ENCODE measurements at regions not wholly inside any gene's neighbourhood (a gene's known extent, or its start where the extent isn't known, plus 50 kb on each side); places are given as distances from the start of the nearest gene placed in this dataset.

- no peak for TF ChIP-seq CTCF (IDR thresholded peaks at IDR 0.05)
- Mint-ChIP-seq H3K27ac (ENCODE audit: unreplicated experiment) (no peak overlapping the region), H3K4me3 (ENCODE audit: unreplicated experiment) (no peak overlapping the region), H3K27me3 (ENCODE audit: unreplicated experiment) (no peaks in the 10 kb centered on the region), H3K4me1 (ENCODE audit: unreplicated experiment) (peaks cover 3% of the 10 kb centered on the region), H3K36me3 (ENCODE audit: unreplicated experiment) (no peaks in the 10 kb centered on the region), H3K9me3 (ENCODE audit: unreplicated experiment) (peaks cover 3% of the 10 kb centered on the region)
- DNase-seq (ENCODE audit: extremely low spot score, unreplicated experiment), result no peak
These were observed 262.6 kb downstream of the MAF start for GRCh38 chr16:79337906-79338305.

- H3K36me3 Mint-ChIP-seq (ENCODE audit: unreplicated experiment), result no peaks in the 10 kb centered on the region
- no peak overlapping the region for H3K27ac Mint-ChIP-seq (ENCODE audit: unreplicated experiment)
- no peak for TF ChIP-seq CTCF (IDR thresholded peaks at IDR 0.05)
- peaks cover 3% of the 10 kb centered on the region for H3K9me3 Mint-ChIP-seq (ENCODE audit: unreplicated experiment)
- H3K27me3 Mint-ChIP-seq (ENCODE audit: unreplicated experiment), result no peaks in the 10 kb centered on the region
- H3K4me1 Mint-ChIP-seq (ENCODE audit: unreplicated experiment), result peaks cover 3% of the 10 kb centered on the region
- no peak overlapping the region for H3K4me3 Mint-ChIP-seq (ENCODE audit: unreplicated experiment)
- no peak for DNase-seq (ENCODE audit: extremely low spot score, unreplicated experiment)
These were observed 263.9 kb downstream of the MAF start for GRCh38 chr16:79336437-79337229.

GRCh38 chr16:79334127-79334526 is 266.4 kb downstream of the MAF start:
- H3K27ac Mint-ChIP-seq (ENCODE audit: unreplicated experiment), result no peak overlapping the region
- peaks cover 3% of the 10 kb centered on the region for H3K4me1 Mint-ChIP-seq (ENCODE audit: unreplicated experiment)

GRCh38 chr16:79331066-79331465 is 269.5 kb downstream of the MAF start:
- Mint-ChIP-seq H3K36me3 (ENCODE audit: unreplicated experiment) (no peaks in the 10 kb centered on the region), H3K4me1 (ENCODE audit: unreplicated experiment) (no peaks in the 10 kb centered on the region), H3K9me3 (ENCODE audit: unreplicated experiment) (no peaks in the 10 kb centered on the region), H3K27me3 (ENCODE audit: unreplicated experiment) (peaks cover 13% of the 10 kb centered on the region), H3K4me3 (ENCODE audit: unreplicated experiment) (no peak overlapping the region), H3K27ac (ENCODE audit: unreplicated experiment) (no peak overlapping the region)
- no peak for TF ChIP-seq CTCF (IDR thresholded peaks at IDR 0.05)
- DNase-seq (ENCODE audit: extremely low spot score, unreplicated experiment), result no peak

More at GRCh38 chr16:79334127-79334526, 266.4 kb downstream of the MAF start:
- Mint-ChIP-seq H3K4me3 (ENCODE audit: unreplicated experiment) (no peak overlapping the region), H3K27me3 (ENCODE audit: unreplicated experiment) (peaks cover 4% of the 10 kb centered on the region), H3K9me3 (ENCODE audit: unreplicated experiment) (no peaks in the 10 kb centered on the region), H3K36me3 (ENCODE audit: unreplicated experiment) (no peaks in the 10 kb centered on the region)
- peak; percentile 9 for TF ChIP-seq CTCF (IDR thresholded peaks at IDR 0.05)
- no peak for DNase-seq (ENCODE audit: extremely low spot score, unreplicated experiment)

- no peak overlapping the region for H3K27ac Mint-ChIP-seq (ENCODE audit: unreplicated experiment)
- H3K4me3 Mint-ChIP-seq (ENCODE audit: unreplicated experiment), result no peak overlapping the region
- no peaks in the 10 kb centered on the region for H3K36me3 Mint-ChIP-seq (ENCODE audit: unreplicated experiment)
- TF ChIP-seq CTCF (IDR thresholded peaks at IDR 0.05), result no peak
- DNase-seq (ENCODE audit: extremely low spot score, unreplicated experiment), result no peak
- H3K9me3 Mint-ChIP-seq (ENCODE audit: unreplicated experiment), result no peaks in the 10 kb centered on the region
- H3K27me3 Mint-ChIP-seq (ENCODE audit: unreplicated experiment), result peaks cover 13% of the 10 kb centered on the region
- H3K4me1 Mint-ChIP-seq (ENCODE audit: unreplicated experiment), result no peaks in the 10 kb centered on the region
These were observed 270.6 kb downstream of the MAF start for GRCh38 chr16:79329967-79330366.

Data from osteocyte (in vitro differentiated cells).